ENCODE measurements at regions not wholly inside any gene's neighbourhood (a gene's known extent, or its start where the extent isn't known, plus 50 kb on each side); places are given as distances from the start of the nearest gene placed in this dataset.

- TF ChIP-seq POLR2A (IDR thresholded peaks at IDR 0.05) (no peak), CTCF (IDR thresholded peaks at IDR 0.05 in 4 of 5, conservative IDR thresholded peaks at IDR 0.05 in 1 of 5) (no peak)
- in situ Hi-C loops (cut with MboI; ENCODE audit: low sequenced_read_pairs in 4 of 4) (no loop called here), intact Hi-C loops (cut with DNase I; ENCODE audit: low total_unique reads) (no loop called here)
- H3K4me3 ChIP-seq = no peak overlapping the region
- H3K36me3 ChIP-seq = no peaks in the 10 kb centered on the region
- H3K27me3 ChIP-seq = no peaks in the 10 kb centered on the region
- no peak overlapping the region for H3K27ac ChIP-seq
- ATAC-seq (no peak), DNase-seq (no peak)
- H3K9me3 ChIP-seq = no peaks in the 10 kb centered on the region
- H3K4me1 ChIP-seq = no peaks in the 10 kb centered on the region
Measured at GRCh38 chr1:29893806-29894205, 657.5 kb downstream of the PTPRU start.

GRCh38 chr1:29893046-29893723 is 656.9 kb downstream of the PTPRU start:
- ATAC-seq (no peak), DNase-seq (no peak)
- no peaks in the 10 kb centered on the region for H3K36me3 ChIP-seq
- in situ Hi-C loops (cut with MboI; ENCODE audit: low sequenced_read_pairs in 4 of 4) = no loop called here
- no peaks in the 10 kb centered on the region for H3K27me3 ChIP-seq
- no peak for TF ChIP-seq CTCF (IDR thresholded peaks at IDR 0.05 in 4 of 5, conservative IDR thresholded peaks at IDR 0.05 in 1 of 5)
- TF ChIP-seq POLR2A (IDR thresholded peaks at IDR 0.05) = no peak
- no peaks in the 10 kb centered on the region for H3K4me1 ChIP-seq
- H3K27ac ChIP-seq = no peak overlapping the region
- no peaks in the 10 kb centered on the region for H3K9me3 ChIP-seq
- intact Hi-C loops (cut with DNase I; ENCODE audit: low total_unique reads) = no loop called here
- no peak overlapping the region for H3K4me3 ChIP-seq

GRCh38 chr1:29892247-29892646 is 655.9 kb downstream of the PTPRU start:
- DNase-seq (no peak), ATAC-seq (no peak)
- Histone ChIP-seq H3K27ac (no peak overlapping the region), H3K36me3 (no peaks in the 10 kb centered on the region), H3K4me1 (no peaks in the 10 kb centered on the region), H3K4me3 (no peak overlapping the region), H3K27me3 (no peaks in the 10 kb centered on the region), H3K9me3 (no peaks in the 10 kb centered on the region)
- in situ Hi-C loops (cut with MboI; ENCODE audit: low sequenced_read_pairs in 4 of 4) (no loop called here), intact Hi-C loops (cut with DNase I; ENCODE audit: low total_unique reads) (no loop called here)
- no peak for TF ChIP-seq CTCF (IDR thresholded peaks at IDR 0.05 in 4 of 5, conservative IDR thresholded peaks at IDR 0.05 in 1 of 5)
- no peak for TF ChIP-seq POLR2A (IDR thresholded peaks at IDR 0.05)

GRCh38 chr1:29890201-29890959 is 654.1 kb downstream of the PTPRU start:
- no peak for ATAC-seq

More at GRCh38 chr1:29890201-29890959, 654.1 kb downstream of the PTPRU start:
- intact Hi-C loops (cut with DNase I; ENCODE audit: low total_unique reads) = no loop called here
- H3K36me3 ChIP-seq = no peaks in the 10 kb centered on the region
- H3K9me3 ChIP-seq = no peaks in the 10 kb centered on the region
- H3K4me3 ChIP-seq = no peak overlapping the region
- DNase-seq = no peak
- in situ Hi-C loops (cut with MboI; ENCODE audit: low sequenced_read_pairs in 4 of 4) = no loop called here
- no peak for TF ChIP-seq CTCF (IDR thresholded peaks at IDR 0.05 in 4 of 5, conservative IDR thresholded peaks at IDR 0.05 in 1 of 5)
- TF ChIP-seq POLR2A (IDR thresholded peaks at IDR 0.05) = no peak
- H3K27me3 ChIP-seq = no peaks in the 10 kb centered on the region
- H3K27ac ChIP-seq = no peak overlapping the region
- H3K4me1 ChIP-seq = no peaks in the 10 kb centered on the region

All from gastrocnemius medialis (tissue), 4 donors.